ENCODE measurements at regions not wholly inside any gene's neighbourhood (a gene's known extent, or its start where the extent isn't known, plus 50 kb on each side); places are given as distances from the start of the nearest gene placed in this dataset.

DNA sequence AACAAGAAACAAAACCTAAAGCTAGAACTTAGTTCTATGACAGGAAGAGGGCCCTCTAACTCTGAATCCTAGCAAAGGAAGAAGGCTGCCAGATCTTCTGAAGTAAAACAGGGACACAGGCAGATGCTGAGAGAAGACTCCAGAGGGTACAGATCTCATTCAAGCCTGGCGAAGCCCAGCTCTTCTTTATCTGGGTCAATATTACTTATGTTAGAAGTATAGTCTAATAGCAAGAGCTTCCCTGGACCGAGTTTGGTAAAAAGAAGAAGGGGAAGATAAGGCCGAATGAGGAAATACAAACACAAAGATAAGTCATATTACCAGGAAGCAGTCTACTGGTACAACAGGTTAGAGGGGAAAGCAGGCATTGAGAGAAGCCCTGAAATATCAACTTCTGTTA is 79.9 kb upstream of the CCDC91 start:
- no peak for DNase-seq

GRCh38 chr12:28114488-28114887 is 75.8 kb upstream of the CCDC91 start:
- no peak for DNase-seq

DNA sequence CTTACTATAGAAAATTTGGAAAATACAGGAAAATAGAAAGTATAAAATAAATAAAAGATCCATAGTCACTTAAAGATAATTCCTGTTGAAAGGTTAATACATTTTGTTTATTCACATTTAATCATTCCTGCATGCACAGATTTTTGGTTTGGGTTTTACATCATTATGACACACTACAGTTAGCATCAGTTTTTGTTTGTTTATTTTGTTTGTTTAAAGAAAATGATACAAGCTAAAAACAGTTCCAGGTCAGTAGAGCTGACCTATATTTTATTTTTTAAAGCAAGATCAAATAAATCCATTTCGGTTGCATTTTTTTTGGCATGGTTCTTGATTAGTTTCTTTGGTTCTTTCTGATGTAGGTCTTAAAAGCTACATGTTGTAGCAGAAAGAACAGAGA is 68.8 kb upstream of the CCDC91 start:
- DNase-seq, result no peak

GRCh38 chr12:28121899-28122655 is 68.2 kb upstream of the CCDC91 start:
- DNase-seq, result no peak

DNA sequence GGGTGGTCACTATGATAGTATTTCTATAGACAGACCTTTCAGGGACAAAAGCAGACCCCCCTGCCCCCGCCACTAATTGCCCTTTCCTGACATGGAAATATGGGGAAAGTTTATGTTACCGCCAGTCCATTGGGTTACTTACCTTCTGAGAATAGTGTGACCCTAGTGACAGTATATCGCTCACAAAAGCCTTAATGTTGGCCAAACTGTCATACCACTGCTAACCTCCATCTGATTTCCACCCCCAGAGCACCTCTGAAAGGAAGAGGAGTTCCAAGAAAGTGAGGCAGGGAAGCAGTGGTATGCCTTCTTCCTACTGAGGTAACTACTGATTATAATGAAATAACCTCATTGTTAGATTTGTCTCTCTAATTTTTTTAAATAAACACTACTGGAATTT is 67.5 kb upstream of the CCDC91 start:
- DNase-seq, result no peak

DNA sequence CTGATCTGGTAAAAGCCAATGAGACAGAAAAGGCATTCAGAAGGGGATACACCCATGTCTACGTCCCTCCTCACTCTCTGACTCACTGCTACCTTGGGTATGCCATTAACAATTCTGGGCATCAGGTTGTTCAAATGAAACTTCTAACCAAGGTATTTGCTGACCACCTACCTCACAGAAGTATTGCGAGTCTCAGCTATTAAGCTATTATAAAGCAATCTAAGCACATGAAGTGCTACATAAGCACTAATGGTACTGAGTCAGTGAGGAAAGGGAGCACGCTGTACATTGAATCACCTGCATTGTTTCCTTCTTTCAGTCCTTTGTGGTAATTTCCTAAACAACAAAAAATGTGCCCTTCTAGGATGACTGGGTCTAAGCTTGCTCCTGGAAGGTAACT is 62.8 kb upstream of the CCDC91 start:
- DNase-seq, result no peak

DNA sequence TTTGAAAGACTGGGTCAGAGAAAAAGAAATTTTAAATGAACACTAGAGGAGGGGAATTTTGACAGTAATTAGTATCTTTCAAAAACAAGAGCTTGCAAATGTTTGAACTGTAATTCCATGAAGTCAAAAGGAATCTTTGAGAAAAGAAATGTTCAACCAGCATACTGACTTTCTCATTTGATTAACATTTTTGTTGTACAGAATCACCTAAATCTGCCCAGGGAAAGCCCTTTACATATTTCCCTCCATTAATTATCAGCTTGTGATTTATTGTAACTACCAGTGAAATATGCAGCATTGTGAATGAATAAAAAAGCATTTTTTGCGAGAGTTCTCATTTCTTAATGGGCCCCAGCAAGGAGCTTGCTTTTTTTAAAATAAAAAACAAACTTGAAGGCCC is 61.2 kb upstream of the CCDC91 start:
- DNase-seq, result no peak

DNA sequence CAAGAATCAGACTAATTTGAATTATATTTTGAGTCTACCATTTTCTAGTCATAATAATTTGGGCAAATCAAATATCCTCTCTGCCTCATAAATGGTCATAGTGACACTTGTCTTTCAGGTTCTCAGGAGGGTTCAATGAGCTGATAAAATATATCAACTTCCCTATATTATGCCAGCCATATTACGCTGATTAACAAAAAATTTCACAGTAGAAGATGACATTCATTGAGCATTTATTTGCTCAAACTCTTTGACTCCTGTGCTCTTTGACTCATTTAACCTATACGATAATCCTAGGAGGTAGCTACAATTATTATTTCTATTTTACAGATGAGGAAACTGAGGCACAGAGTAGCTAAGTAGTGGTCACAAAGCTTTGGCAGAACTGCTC is 60.0 kb upstream of the CCDC91 start:
- DNase-seq, result no peak

DNA sequence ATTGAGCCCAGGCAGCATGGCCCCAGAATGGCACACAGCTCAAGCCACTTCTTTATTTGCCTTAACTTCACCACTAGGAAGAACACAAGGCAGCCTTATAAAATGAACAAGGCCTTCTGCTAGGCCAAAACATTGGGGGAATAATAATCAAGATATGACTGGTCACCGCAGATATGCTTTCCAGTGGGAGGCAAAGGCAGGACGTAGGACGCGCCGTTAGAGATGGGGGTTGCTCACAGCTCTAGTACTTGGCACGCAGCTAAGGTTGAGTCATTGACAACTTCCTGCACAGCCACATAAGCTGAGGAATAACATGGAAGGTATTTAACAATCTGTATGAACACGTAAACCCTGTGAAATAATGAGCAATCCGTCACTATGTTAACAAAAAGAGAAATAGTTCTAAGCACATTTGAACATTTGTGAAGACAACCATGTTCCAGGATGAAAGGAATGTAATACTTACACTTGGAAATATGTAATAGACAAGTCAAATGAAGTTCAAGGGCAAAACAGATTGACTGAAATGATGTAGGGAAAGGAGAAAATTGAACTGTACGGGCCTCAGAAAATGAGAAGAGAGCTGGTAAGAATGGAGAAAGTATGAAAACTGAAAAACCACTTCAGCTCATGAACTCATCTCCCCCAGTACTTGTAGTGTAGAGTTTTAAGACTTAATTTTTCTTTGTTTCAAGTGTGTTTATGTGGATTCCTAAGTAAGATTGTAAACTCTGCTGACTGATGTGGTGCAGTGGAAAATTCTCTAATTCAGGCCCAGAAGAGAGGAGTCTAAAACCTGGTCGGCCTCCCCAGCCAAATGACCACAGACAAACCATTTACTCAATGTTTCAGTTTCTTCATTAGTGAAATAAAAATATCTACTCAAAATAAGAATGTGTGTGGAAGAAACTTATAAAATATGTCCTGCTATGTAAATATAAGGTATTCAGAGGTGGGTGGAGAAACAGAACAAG is 59.3 kb upstream of the CCDC91 start:
- no peak for DNase-seq

GRCh38 chr12:28132398-28132797 is 57.9 kb upstream of the CCDC91 start:
- DNase-seq, result no peak

DNA sequence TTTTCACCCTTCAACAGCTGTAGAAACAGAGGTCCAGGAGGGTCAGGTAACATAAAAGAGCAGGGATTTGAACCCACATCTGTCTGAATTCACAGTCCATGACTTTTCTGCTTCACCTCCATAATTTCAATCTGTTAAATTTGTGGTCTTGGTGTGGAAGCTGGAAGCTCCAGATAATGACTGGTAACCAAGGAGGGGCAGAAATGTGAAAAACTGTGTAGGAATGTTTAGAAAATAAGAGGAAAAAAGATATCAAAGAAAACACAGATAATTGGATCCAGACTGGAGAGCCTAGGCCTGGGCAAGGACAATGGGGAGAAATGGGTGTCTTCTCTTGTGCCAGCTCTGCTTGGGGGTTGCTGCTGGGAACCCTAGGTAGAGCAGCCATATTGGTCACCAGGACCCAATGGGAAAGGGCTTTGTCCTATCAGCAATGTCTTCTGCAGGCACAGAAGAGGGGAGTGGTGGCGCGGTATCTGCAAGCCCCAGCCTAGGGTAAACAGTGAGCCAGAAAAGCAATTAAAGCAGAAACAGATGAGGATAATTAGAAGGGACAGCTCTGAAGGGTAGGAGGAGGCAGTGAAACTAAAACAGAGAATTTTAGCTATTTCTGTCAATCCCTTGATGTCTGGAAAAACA is 54.3 kb upstream of the CCDC91 start:
- DNase-seq, result no peak

GRCh38 chr12:28137414-28137813 is 52.8 kb upstream of the CCDC91 start:
- DNase-seq, result no peak

DNA sequence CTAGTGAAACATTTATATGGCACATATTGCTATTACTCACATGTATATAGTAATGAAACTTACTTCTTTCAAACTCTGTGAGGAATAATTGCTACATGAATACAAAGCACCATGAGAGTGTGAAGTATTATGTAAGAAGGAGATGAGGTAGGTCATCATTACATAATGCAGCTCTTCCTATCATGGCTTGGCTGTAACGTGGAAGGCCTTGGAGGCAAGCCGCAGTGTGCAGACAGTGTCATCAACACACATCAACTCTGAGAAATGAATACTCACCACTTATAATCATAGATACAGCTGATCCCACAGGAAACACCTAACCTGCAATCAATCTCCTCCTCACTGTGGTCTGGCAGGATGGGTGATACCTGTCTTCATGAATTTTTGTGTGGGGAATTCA is 49.9 kb upstream of the CCDC91 start:
- no peak for DNase-seq
